Gastrocnemius medialis (tissue), 4 donors: ENCODE measurements at regions not wholly inside any gene's neighbourhood (a gene's known extent, or its start where the extent isn't known, plus 50 kb on each side); places are given as distances from the start of the nearest gene placed in this dataset.

Experiments used
- CTCF ChIP-seq, 5 experiments: fragments of 450-650 bp in 3 of 5; fragments of 200-600 bp in 2 of 5; sonication (generic) in 2 of 5; IDR thresholded peaks in 4 of 5; conservative IDR thresholded peaks in 1 of 5; 1 replicate in 4 of 5; 2 replicates in 1 of 5; pipeline ENCODE4 v1.5.1; 2016 to 2019; ENCODE audit warnings: antibody characterized with exemption in 5 of 5, mild to moderate bottlenecking in 3 of 5, moderate library complexity in 3 of 5
- POLR2A ChIP-seq, 2 donors: fragments of 450-650 bp; IDR thresholded peaks; one replicate each; pipeline ENCODE4 v1.6.1; 2017; ENCODE audit warnings: antibody characterized with exemption in 2 of 2, mild to moderate bottlenecking in 2 of 2, moderate library complexity in 2 of 2

GRCh38 chr18:55163550-55163949, 204.3 kb upstream of the CCDC68 start:
- TF ChIP-seq CTCF (IDR thresholded peaks at IDR 0.05 in 4 of 5, conservative IDR thresholded peaks at IDR 0.05 in 1 of 5) (no peak), POLR2A (IDR thresholded peaks at IDR 0.05) (no peak)
